Mesendoderm (in vitro differentiated cells): ENCODE measurements at regions not wholly inside any gene's neighbourhood (a gene's known extent, or its start where the extent isn't known, plus 50 kb on each side); places are given as distances from the start of the nearest gene placed in this dataset.
A peak's percentile ranks its signal among the peaks of the same experiment; 100 is the strongest.

Source experiments
- DNase-seq: peaks from one replicate; pipeline ENCODE4 v3.0.0; 2013
- H2AK5ac ChIP-seq: 2 replicates; pipeline ENCODE4 v1.6.1; 2013; ENCODE audit warnings: low read length, inconsistent platforms
- H2BK120ac ChIP-seq: 2 replicates; pipeline ENCODE4 v1.6.1; 2013; ENCODE audit warnings: low read depth, mild to moderate bottlenecking, low read length, moderate library complexity, mixed read lengths
- H2BK15ac ChIP-seq: replicated peaks from 2 replicates; pipeline ENCODE4 v1.6.1; 2013; ENCODE audit warnings: low read depth, mild to moderate bottlenecking, moderate library complexity
- H2BK5ac ChIP-seq: 2 replicates; pipeline ENCODE4 v1.6.1; 2013; ENCODE audit warnings: low read length, inconsistent platforms
- H3K18ac ChIP-seq: 2 replicates; pipeline ENCODE4 v1.6.1; 2013; ENCODE audit warnings: mild to moderate bottlenecking, low read length, mixed read lengths
- H3K23ac ChIP-seq: one replicate; pipeline ENCODE4 v1.6.1; 2013; ENCODE audit warnings: low read length
- H3K27ac ChIP-seq: 2 replicates; pipeline ENCODE4 v1.5.1; 2013; ENCODE audit warnings: low read depth, mild to moderate bottlenecking, inconsistent platforms, low read length, moderate library complexity
- H3K27me3 ChIP-seq: 2 replicates; pipeline ENCODE4 v1.6.1; 2013; ENCODE audit warnings: low read length, control low read depth, mild to moderate bottlenecking, inconsistent platforms; ENCODE audit not compliant: insufficient read depth, poor library complexity
- H3K36me3 ChIP-seq: 2 replicates; pipeline ENCODE4 v1.6.1; 2013; ENCODE audit warnings: low read length, inconsistent platforms; ENCODE audit not compliant: control insufficient read depth, insufficient read depth
- H3K4ac ChIP-seq: one replicate; pipeline ENCODE4 v1.6.1; 2013; ENCODE audit warnings: low read depth, mild to moderate bottlenecking, low read length, moderate library complexity
- H3K4me1 ChIP-seq: 2 replicates; pipeline ENCODE4 v1.6.1; 2013; ENCODE audit warnings: low read depth, low read length, inconsistent platforms; ENCODE audit not compliant: control insufficient read depth
- H3K4me2 ChIP-seq: 2 replicates; pipeline ENCODE4 v1.6.1; 2013; ENCODE audit warnings: low read length
- H3K4me3 ChIP-seq: 2 replicates; pipeline ENCODE4 v1.5.1; 2013; ENCODE audit warnings: mild to moderate bottlenecking, low read length
- H3K56ac ChIP-seq: one replicate; pipeline ENCODE4 v1.6.1; 2013; ENCODE audit warnings: low read length
- H3K79me1 ChIP-seq: 2 replicates; pipeline ENCODE4 v1.6.1; 2013; ENCODE audit warnings: low read length, inconsistent platforms
- H3K79me2 ChIP-seq: 2 replicates; pipeline ENCODE4 v1.6.1; 2013; ENCODE audit warnings: mild to moderate bottlenecking, low read length; ENCODE audit not compliant: control insufficient read depth, insufficient read depth
- H3K9ac ChIP-seq: 2 replicates; pipeline ENCODE4 v1.6.1; 2013; ENCODE audit warnings: low read length, inconsistent platforms
- H4K5ac ChIP-seq: one replicate; pipeline ENCODE4 v1.6.1; 2013; ENCODE audit warnings: low read length
- H4K8ac ChIP-seq: one replicate; pipeline ENCODE4 v1.6.1; 2013; ENCODE audit warnings: low read depth, mild to moderate bottlenecking, control low read depth, low read length, moderate library complexity
- WGBS: extraction: QIAGEN DNeasy Blood & Tissue Kit; methylation state at CpG from one replicate; pipeline ENCODE4 v1.1.7; 2013; ENCODE audit warnings: low lambda C conversion rate, missing lambda C conversion rate; ENCODE audit not compliant: insufficient coverage; ENCODE audit errors: extremely low coverage; 5-methylcytosine and 5-hydroxymethylcytosine counted together

DNA sequence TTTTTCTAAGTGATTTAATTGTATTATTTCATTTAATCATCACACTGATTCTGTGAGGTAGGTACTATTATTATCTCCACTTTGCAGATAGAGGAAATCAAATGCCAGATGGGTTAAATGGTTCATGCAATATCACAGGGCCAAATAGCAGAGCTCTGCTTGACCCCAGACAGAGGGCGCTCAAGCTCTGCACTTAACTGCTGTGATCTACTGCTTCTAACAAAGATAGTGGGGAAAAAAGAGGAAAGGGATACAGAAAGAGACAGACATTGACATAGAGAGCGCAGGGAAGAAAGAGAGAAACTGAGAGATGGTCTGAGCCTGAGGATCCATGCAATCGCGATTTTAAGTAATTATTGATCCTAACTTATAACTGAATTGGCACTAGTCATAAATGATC is 279.1 kb upstream of the THRB start:
- Histone ChIP-seq H3K79me2 (no peaks in the 10 kb centered on the region), H4K8ac (no peak overlapping the region), H3K4me1 (no peaks in the 10 kb centered on the region), H3K9ac (no peak overlapping the region), H2AK5ac (no peak overlapping the region), H3K23ac (no peak overlapping the region), H2BK15ac (no peak overlapping the region), H3K27ac (no peak overlapping the region), H3K4me2 (no peak overlapping the region), H3K79me1 (no peaks in the 10 kb centered on the region), H3K18ac (no peak overlapping the region), H3K56ac (no peak overlapping the region), H3K36me3 (no peaks in the 10 kb centered on the region), H3K27me3 (no peaks in the 10 kb centered on the region), H2BK120ac (no peak overlapping the region), H4K5ac (no peak overlapping the region), H2BK5ac (no peak overlapping the region), H3K4me3 (no peak overlapping the region), H3K4ac (no peak overlapping the region)
- peak; percentile 87 for DNase-seq
- no CpG with 5 or more reads among the region's 4 CpGs for WGBS

DNA sequence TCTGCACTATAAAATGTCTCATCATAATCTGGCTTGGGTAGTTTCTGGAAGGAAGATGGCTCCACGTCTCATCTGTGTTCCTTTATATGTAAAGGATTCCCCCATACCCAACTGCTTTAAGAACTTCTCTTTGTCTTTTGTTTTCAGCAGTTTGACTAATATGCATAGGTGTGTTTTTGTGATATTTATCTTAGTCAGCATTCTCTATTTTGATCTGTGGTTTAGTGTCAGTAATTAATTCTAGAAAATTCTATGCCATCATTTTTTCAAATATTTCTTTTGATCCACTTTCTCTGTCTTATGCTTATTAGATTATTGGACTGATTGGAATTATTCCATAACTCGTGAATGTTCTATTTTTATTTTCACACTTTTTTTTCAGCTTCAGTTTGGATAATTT is 286.3 kb upstream of the THRB start:
- no peak overlapping the region for H3K4me3 ChIP-seq
- no CpG with 5 or more reads among the region's 2 CpGs for WGBS
- no peak for DNase-seq

GRCh38 chr3:24781454-24781853 is 286.8 kb upstream of the THRB start:
- no peak overlapping the region for H4K5ac ChIP-seq
- H3K4me3 ChIP-seq = no peak overlapping the region
- no CpG with 5 or more reads among the region's 3 CpGs for WGBS
- no peaks in the 10 kb centered on the region for H3K36me3 ChIP-seq
- H3K27me3 ChIP-seq = no peaks in the 10 kb centered on the region
- H2BK15ac ChIP-seq = no peak overlapping the region
- no peaks in the 10 kb centered on the region for H3K79me1 ChIP-seq
- no peak overlapping the region for H3K18ac ChIP-seq
- no peak overlapping the region for H2BK120ac ChIP-seq
- H3K9ac ChIP-seq = no peak overlapping the region
- H3K79me2 ChIP-seq = no peaks in the 10 kb centered on the region
- no peak overlapping the region for H4K8ac ChIP-seq
- no peaks in the 10 kb centered on the region for H3K4me1 ChIP-seq
- H3K56ac ChIP-seq = no peak overlapping the region
- H2AK5ac ChIP-seq = no peak overlapping the region
- DNase-seq = peak; percentile 3
- H3K27ac ChIP-seq = no peak overlapping the region
- H3K4ac ChIP-seq = no peak overlapping the region
- H3K23ac ChIP-seq = no peak overlapping the region
- no peak overlapping the region for H2BK5ac ChIP-seq
- no peak overlapping the region for H3K4me2 ChIP-seq

More for the DNA sequence above, 286.3 kb upstream of the THRB start:
- Histone ChIP-seq H2BK15ac (no peak overlapping the region), H4K5ac (no peak overlapping the region), H3K18ac (no peak overlapping the region), H3K79me1 (no peaks in the 10 kb centered on the region), H3K56ac (no peak overlapping the region), H3K36me3 (no peaks in the 10 kb centered on the region), H4K8ac (no peak overlapping the region), H3K79me2 (no peaks in the 10 kb centered on the region), H3K27me3 (no peaks in the 10 kb centered on the region), H3K9ac (no peak overlapping the region), H2BK120ac (no peak overlapping the region), H2BK5ac (no peak overlapping the region), H3K23ac (no peak overlapping the region), H3K4me2 (no peak overlapping the region), H3K4ac (no peak overlapping the region), H2AK5ac (no peak overlapping the region), H3K27ac (no peak overlapping the region), H3K4me1 (no peaks in the 10 kb centered on the region)

DNA sequence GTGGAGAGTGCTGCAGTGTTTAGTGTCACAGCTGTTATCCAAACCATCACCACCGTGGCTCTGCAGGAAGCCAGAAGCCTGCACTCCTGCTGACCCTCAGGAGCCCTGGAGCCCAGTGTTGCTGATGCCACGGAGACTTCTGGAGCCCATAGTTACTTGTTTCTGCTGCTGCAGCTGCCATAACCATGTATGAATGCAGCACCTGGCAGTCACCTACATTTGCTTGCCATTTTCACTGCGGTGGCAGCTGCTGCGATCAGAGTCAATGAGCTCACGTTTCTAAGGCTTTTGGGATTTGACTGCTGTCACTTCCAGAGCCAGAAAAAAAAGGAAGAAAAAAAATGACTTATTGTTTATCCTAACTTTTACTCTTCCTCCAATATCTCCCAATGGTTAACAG is 299.2 kb upstream of the THRB start:
- Histone ChIP-seq H3K36me3 (no peaks in the 10 kb centered on the region), H3K23ac (no peak overlapping the region)
- DNase-seq = no peak

DNA sequence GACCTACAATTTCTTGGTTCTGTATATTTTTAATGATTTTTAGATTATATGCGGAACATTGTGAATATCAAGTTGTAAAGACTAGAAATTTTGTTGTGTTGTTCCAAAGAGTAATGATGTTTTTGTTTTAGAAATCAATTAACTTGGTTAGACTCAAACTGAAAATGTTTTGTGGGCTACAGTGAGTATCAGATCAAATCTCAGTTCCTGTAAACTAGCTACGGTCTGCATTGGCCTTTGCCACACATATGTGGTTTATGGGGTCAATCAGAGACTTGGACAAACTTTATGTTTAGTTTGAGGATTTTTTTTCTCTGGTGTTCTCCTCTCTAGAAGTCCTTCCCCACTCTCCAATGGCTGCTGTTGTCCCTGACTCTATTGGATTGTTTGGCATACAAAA is 308.0 kb upstream of the THRB start:
- Histone ChIP-seq H3K27ac (no peak overlapping the region), H3K9ac (no peak overlapping the region), H3K27me3 (no peaks in the 10 kb centered on the region), H3K4me2 (no peak overlapping the region), H3K79me2 (no peaks in the 10 kb centered on the region), H3K4me3 (no peak overlapping the region), H4K8ac (no peak overlapping the region), H2BK5ac (no peak overlapping the region), H3K23ac (no peak overlapping the region), H3K79me1 (no peaks in the 10 kb centered on the region), H3K4ac (no peak overlapping the region), H3K36me3 (no peaks in the 10 kb centered on the region), H2BK120ac (no peak overlapping the region), H3K56ac (no peak overlapping the region), H3K18ac (no peak overlapping the region), H3K4me1 (no peaks in the 10 kb centered on the region), H2AK5ac (no peak overlapping the region), H2BK15ac (no peak overlapping the region), H4K5ac (no peak overlapping the region)
- WGBS = 100% methylated on average over 1 of the region's 2 CpGs
- DNase-seq = no peak

More for the DNA sequence above, 299.2 kb upstream of the THRB start:
- no CpG with 5 or more reads among the region's 5 CpGs for WGBS
- no peak overlapping the region for H4K8ac ChIP-seq
- H3K9ac ChIP-seq = no peak overlapping the region
- no peak overlapping the region for H2BK120ac ChIP-seq
- H2BK5ac ChIP-seq = no peak overlapping the region
- H3K4ac ChIP-seq = no peak overlapping the region
- H3K56ac ChIP-seq = no peak overlapping the region
- no peak overlapping the region for H3K4me2 ChIP-seq
- no peak overlapping the region for H2AK5ac ChIP-seq
- H3K79me2 ChIP-seq = no peaks in the 10 kb centered on the region
- no peaks in the 10 kb centered on the region for H3K27me3 ChIP-seq
- H3K79me1 ChIP-seq = no peaks in the 10 kb centered on the region
- H3K4me1 ChIP-seq = no peaks in the 10 kb centered on the region
- H3K18ac ChIP-seq = no peak overlapping the region
- no peak overlapping the region for H3K4me3 ChIP-seq
- H2BK15ac ChIP-seq = no peak overlapping the region
- no peak overlapping the region for H3K27ac ChIP-seq
- no peak overlapping the region for H4K5ac ChIP-seq

- Histone ChIP-seq H2BK15ac (no peak overlapping the region), H2BK5ac (no peak overlapping the region), H3K79me1 (no peaks in the 10 kb centered on the region), H3K4me1 (no peaks in the 10 kb centered on the region), H2AK5ac (no peak overlapping the region), H3K4me2 (no peak overlapping the region), H3K36me3 (no peaks in the 10 kb centered on the region), H4K5ac (no peak overlapping the region), H3K4ac (no peak overlapping the region), H4K8ac (no peak overlapping the region), H3K23ac (no peak overlapping the region), H3K79me2 (no peaks in the 10 kb centered on the region), H3K4me3 (no peak overlapping the region), H3K27ac (no peak overlapping the region), H3K27me3 (no peaks in the 10 kb centered on the region), H3K18ac (no peak overlapping the region), H3K9ac (no peak overlapping the region), H3K56ac (no peak overlapping the region), H2BK120ac (no peak overlapping the region)
- DNase-seq = no peak
- no CpG with 5 or more reads among the region's 1 CpG for WGBS
Measured at GRCh38 chr3:24804095-24804494, 309.4 kb upstream of the THRB start.
